ENCODE measurements at regions not wholly inside any gene's neighbourhood (a gene's known extent, or its start where the extent isn't known, plus 50 kb on each side); places are given as distances from the start of the nearest gene placed in this dataset.

GRCh38 chr2:217681791-217682190 lies 321.0 kb downstream of the TNS1 start:
- in situ Hi-C loops (cut with HindIII; ENCODE audit: low pct_ligation_motif_present, low sequenced_read_pairs), result no loop called here
- Histone ChIP-seq H3K27me3 (replicated peaks) (no peaks in the 10 kb centered on the region), H3K36me3 (replicated peaks) (no peaks in the 10 kb centered on the region), H3K4me3 (ENCODE audit: low read depth, low read length) (no peak overlapping the region), H3K27ac (no peak overlapping the region)
- no peak for DNase-seq
- TF ChIP-seq CTCF (IDR thresholded peaks at IDR 0.05; ENCODE audit: low read depth, low read length, missing control alignments), result no peak

GRCh38 chr2:217680381-217680780 lies 322.4 kb downstream of the TNS1 start:
- in situ Hi-C loops (cut with HindIII; ENCODE audit: low pct_ligation_motif_present, low sequenced_read_pairs), result no loop called here
- no peak for TF ChIP-seq CTCF (IDR thresholded peaks at IDR 0.05; ENCODE audit: low read depth, low read length, missing control alignments)
- H3K36me3 ChIP-seq (replicated peaks), result no peaks in the 10 kb centered on the region
- no peak overlapping the region for H3K4me3 ChIP-seq (ENCODE audit: low read depth, low read length)
- DNase-seq, result no peak
- no peak overlapping the region for H3K27ac ChIP-seq
- no peaks in the 10 kb centered on the region for H3K27me3 ChIP-seq (replicated peaks)

GRCh38 chr2:217673627-217674026 lies 329.2 kb downstream of the TNS1 start:
- no peaks in the 10 kb centered on the region for H3K27me3 ChIP-seq (replicated peaks)
- TF ChIP-seq CTCF (IDR thresholded peaks at IDR 0.05; ENCODE audit: low read depth, low read length, missing control alignments), result no peak
- no peaks in the 10 kb centered on the region for H3K36me3 ChIP-seq (replicated peaks)
- in situ Hi-C loops (cut with HindIII; ENCODE audit: low pct_ligation_motif_present, low sequenced_read_pairs), result no loop called here
- DNase-seq, result no peak
- no peak overlapping the region for H3K27ac ChIP-seq
- no peak overlapping the region for H3K4me3 ChIP-seq (ENCODE audit: low read depth, low read length)

- no peak for TF ChIP-seq CTCF (IDR thresholded peaks at IDR 0.05; ENCODE audit: low read depth, low read length, missing control alignments)
- in situ Hi-C loops (cut with HindIII; ENCODE audit: low pct_ligation_motif_present, low sequenced_read_pairs), result no loop called here
These were observed 330.3 kb downstream of the TNS1 start for GRCh38 chr2:217672472-217672871.

GRCh38 chr2:217671871-217672270 lies 330.9 kb downstream of the TNS1 start:
- TF ChIP-seq CTCF (IDR thresholded peaks at IDR 0.05; ENCODE audit: low read depth, low read length, missing control alignments), result no peak

More at GRCh38 chr2:217672472-217672871, 330.3 kb downstream of the TNS1 start:
- no peak overlapping the region for H3K4me3 ChIP-seq (ENCODE audit: low read depth, low read length)
- H3K36me3 ChIP-seq (replicated peaks), result no peaks in the 10 kb centered on the region
- no peaks in the 10 kb centered on the region for H3K27me3 ChIP-seq (replicated peaks)
- H3K27ac ChIP-seq, result no peak overlapping the region
- DNase-seq, result no peak

GRCh38 chr2:217671075-217671474 lies 331.7 kb downstream of the TNS1 start:
- H3K36me3 ChIP-seq (replicated peaks), result no peaks in the 10 kb centered on the region
- H3K27me3 ChIP-seq (replicated peaks), result no peaks in the 10 kb centered on the region
- no peak overlapping the region for H3K27ac ChIP-seq
- in situ Hi-C loops (cut with HindIII; ENCODE audit: low pct_ligation_motif_present, low sequenced_read_pairs), result no loop called here
- DNase-seq, result no peak
- H3K4me3 ChIP-seq (ENCODE audit: low read depth, low read length), result no peak overlapping the region
- TF ChIP-seq CTCF (IDR thresholded peaks at IDR 0.05; ENCODE audit: low read depth, low read length, missing control alignments), result no peak

More at GRCh38 chr2:217671871-217672270, 330.9 kb downstream of the TNS1 start:
- Histone ChIP-seq H3K27ac (no peak overlapping the region), H3K4me3 (ENCODE audit: low read depth, low read length) (no peak overlapping the region), H3K36me3 (replicated peaks) (no peaks in the 10 kb centered on the region), H3K27me3 (replicated peaks) (no peaks in the 10 kb centered on the region)
- in situ Hi-C loops (cut with HindIII; ENCODE audit: low pct_ligation_motif_present, low sequenced_read_pairs), result no loop called here
- no peak for DNase-seq

All from brain microvascular endothelial cell (primary cell).